ENCODE measurements at regions not wholly inside any gene's neighbourhood (a gene's known extent, or its start where the extent isn't known, plus 50 kb on each side); places are given as distances from the start of the nearest gene placed in this dataset.

DNA sequence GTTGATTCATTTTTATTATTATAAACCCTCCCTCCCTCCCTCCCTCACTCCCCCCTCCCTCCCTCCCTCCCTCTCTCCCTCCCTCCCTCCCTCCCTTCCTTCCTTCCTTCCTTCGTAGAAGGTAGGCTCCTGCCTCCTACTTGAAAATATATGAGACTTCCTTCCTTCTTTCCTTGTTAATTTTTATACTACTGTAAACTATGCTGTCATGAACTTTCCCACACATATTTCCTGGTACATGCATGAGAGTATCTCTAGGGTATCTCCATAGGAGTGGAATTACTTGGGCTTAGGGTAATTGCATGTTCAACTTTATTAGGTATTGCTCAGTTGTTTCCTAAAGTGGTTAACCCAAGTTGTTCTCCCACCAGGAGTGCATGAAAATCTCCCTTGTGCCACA lies 330.6 kb downstream of the KCNRG start:
- TF ChIP-seq POLR2AphosphoS5 (IDR thresholded peaks at IDR 0.05; ENCODE audit: low read depth, low read length) (no peak), PAX5 (IDR thresholded peaks at IDR 0.05; ENCODE audit: insufficient read depth, low read length, severe bottlenecking) (no peak), TAF1 (IDR thresholded peaks at IDR 0.05; ENCODE audit: low read depth, low read length) (no peak), POLR2A (IDR thresholded peaks at IDR 0.05; ENCODE audit: low read depth, low read length) (no peak)

All from GM12891 (cell line).